ENCODE measurements at regions not wholly inside any gene's neighbourhood (a gene's known extent, or its start where the extent isn't known, plus 50 kb on each side); places are given as distances from the start of the nearest gene placed in this dataset.

- TF ChIP-seq GATA2 (IDR thresholded peaks at IDR 0.05; ENCODE audit: insufficient read depth, insufficient read length, low read depth, low read length) (no peak), POLR2A (IDR thresholded peaks at IDR 0.05; ENCODE audit: low read depth, low read length) (no peak), CTCF (IDR thresholded peaks at IDR 0.05; ENCODE audit: extremely low read depth in 1 of 2, insufficient read depth in 1 of 2, low read depth in 1 of 2, low read length in 2 of 2) (no peak), EZH2 (IDR thresholded peaks at IDR 0.05; ENCODE audit: borderline replicate concordance, low read depth, low read length, severe bottlenecking) (no peak), POLR2AphosphoS5 (IDR thresholded peaks at IDR 0.05; ENCODE audit: insufficient read depth, low read depth, low read length) (no peak), JUN (IDR thresholded peaks at IDR 0.05; ENCODE audit: borderline replicate concordance, insufficient read depth, insufficient read length, low read depth) (no peak)
Observed at GRCh38 chr16:51461255-51461654, 310.2 kb upstream of the SALL1 start.

Data from endothelial cell of umbilical vein (primary cell).